ENCODE measurements at regions not wholly inside any gene's neighbourhood (a gene's known extent, or its start where the extent isn't known, plus 50 kb on each side); places are given as distances from the start of the nearest gene placed in this dataset.

DNA sequence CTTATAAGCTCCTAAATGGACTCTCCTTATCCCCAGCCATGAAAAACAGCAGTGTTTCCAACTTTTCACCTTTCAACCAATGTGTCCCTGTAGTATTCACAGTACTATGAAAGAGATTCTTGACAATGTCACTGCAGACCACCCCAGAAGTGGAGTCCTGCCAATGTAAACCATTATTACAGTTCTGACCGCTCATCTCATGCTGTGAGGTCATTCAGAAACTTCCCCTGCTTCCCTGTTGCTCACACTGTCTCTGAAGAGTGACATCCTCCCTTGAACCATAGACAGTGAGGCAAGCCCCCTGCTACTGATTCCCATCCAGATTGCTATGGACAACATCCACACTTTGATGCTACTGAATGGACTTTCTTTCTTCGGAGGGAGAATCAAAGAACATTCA is 1523.7 kb upstream of the ACVR2A start:
- no peak for DNase-seq

- DNase-seq, result no peak
Measured at GRCh38 chr2:146317959-146318358, 1526.9 kb upstream of the ACVR2A start.

DNA sequence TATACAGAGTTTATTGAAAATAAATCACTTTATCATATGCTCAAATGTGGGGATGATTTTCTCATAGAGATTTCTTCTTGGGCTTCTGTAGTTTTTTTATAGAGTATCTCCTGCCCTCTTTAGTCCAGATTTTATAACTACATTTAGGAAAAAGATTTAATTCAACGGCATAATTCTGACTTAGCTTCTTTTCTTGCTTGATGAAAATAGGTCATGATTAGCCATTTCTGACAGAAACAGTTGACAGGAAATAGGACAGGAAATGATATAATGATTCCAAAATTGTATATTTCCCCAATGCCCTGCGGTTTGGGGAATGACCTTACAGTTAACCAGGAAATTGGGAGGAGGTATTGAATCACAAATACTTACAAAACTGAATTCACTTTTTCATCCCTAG is 1531.9 kb upstream of the ACVR2A start:
- peak in 1 of 2 experiments; percentile 36 for DNase-seq

DNA sequence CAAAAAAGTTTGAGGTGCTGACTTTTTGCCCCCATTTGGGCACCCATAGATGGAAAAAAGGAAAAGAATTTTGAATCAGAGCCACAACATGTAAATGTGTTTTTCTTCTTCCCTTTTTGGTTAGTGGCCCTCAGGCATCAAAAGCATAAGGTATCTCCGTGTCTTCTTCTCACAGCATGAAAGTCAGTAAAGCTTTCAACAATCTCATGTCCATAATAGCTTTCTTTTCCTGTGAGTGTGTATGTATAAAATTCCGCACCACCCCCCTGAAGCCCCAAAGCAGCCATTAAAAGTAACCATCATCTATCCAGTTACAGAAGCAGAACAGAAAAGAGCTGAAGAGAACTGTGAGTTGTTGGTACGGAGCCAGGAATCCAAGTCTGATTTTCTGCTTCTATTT is 1539.7 kb upstream of the ACVR2A start:
- DNase-seq, result no peak

GRCh38 chr2:146301287-146301686 is 1543.5 kb upstream of the ACVR2A start:
- DNase-seq, result no peak

- DNase-seq, result no peak
Measured at GRCh38 chr2:146295080-146295670, 1549.7 kb upstream of the ACVR2A start.

- no peak for DNase-seq
Measured at GRCh38 chr2:146287281-146287680, 1557.5 kb upstream of the ACVR2A start.

DNA sequence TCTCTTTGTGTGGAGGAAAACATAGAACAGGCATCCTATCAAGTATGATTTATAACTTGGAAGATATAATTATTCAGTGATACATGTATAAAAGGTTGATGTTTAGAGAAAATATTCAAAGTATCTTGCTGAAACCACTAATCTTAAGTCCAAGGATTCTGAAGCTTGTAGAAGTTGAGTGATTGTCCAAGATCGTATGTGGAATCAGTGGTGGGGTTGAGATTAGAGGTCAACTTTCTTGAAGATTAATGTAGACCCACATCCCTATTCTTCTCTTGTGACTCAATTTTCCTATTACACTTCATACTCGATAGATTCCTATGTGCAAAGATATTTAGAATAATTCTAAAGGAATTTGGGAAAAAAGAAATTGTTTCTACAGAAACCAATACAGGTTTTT is 1565.9 kb upstream of the ACVR2A start:
- DNase-seq, result no peak

DNA sequence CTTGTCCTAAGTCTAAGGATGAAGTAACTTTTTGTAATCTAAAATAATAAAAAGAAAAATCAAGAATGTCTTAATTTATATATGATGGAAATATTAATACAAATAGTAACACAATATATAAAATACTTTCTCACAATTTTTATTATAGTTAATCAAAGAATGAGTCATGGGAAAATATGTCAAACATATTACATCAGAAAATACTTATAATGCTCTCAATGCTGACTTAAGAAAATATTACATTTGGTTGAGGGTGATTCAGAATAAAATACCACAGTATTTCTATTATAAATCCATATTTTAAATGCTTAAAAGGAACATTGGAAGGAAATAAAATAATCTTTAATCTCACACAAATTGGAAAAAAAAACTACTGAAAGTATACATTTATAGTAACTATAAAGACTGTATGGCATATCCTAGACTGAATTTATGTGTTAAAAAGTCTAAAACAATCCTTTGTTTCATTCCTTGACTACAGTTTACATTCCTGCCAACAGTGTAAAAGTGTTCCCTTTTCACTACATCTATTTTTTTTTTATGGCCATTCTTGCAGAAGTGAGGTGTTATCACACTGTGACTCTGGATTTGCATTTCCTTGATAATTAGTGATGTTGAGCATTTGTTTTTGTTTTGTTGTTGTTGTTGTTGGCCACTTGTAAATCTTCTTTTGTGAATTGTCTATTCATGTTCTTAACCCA is 1573.5 kb upstream of the ACVR2A start:
- DNase-seq, result no peak

GRCh38 chr2:146270618-146271017 is 1574.2 kb upstream of the ACVR2A start:
- DNase-seq, result no peak

GRCh38 chr2:146267093-146267492 is 1577.7 kb upstream of the ACVR2A start:
- no peak for DNase-seq

- no peak for DNase-seq
Measured at GRCh38 chr2:146265656-146266055, 1579.2 kb upstream of the ACVR2A start.

DNA sequence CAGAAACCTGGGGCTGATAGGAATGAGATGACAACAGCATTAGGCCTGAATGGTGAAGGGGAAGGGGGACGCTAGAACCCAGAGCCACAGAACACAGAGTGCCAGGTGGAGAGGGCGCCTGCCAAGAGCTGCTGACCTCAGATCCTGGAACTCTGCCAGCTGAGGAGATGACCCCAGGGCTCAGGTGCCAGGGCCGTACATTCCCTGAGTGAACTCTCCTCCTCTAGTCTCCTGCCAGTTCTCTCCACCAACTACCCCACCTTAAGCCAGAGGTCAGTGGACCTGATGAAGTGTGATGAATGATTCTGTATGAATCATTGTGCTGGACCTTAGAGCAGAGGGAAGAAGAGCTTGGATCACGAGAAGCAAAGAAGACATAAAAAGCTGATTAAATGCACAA is 1582.2 kb upstream of the ACVR2A start:
- no peak for DNase-seq

GRCh38 chr2:146260551-146260950 is 1584.3 kb upstream of the ACVR2A start:
- no peak for DNase-seq

GRCh38 chr2:146259816-146260215 is 1585.0 kb upstream of the ACVR2A start:
- no peak for DNase-seq

DNA sequence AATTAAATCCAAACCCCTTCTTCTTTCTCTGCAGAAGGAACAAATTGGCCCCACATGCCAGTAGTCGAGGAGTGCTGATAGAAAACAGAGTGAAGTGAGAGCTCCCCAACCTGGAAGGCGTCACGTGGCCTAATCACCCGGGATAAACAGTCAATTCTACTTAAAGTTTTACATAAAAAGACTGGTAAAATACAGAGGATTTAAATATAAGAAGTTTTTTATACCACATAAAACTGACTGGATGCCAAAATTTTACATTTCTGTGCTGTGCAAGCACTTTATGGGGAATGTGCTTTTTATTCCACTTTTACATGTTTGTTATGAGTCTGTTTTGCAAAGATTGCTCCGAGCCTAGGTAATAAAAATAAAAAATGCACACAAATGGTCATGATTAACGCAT is 1586.8 kb upstream of the ACVR2A start:
- DNase-seq, result no peak

- DNase-seq, result no peak
Measured at GRCh38 chr2:146252119-146252518, 1592.7 kb upstream of the ACVR2A start.

- DNase-seq, result no peak
Measured at GRCh38 chr2:146251328-146251727, 1593.5 kb upstream of the ACVR2A start.

- DNase-seq, result no peak
Measured at GRCh38 chr2:146246736-146247523, 1597.9 kb upstream of the ACVR2A start.

GRCh38 chr2:146246002-146246735 is 1598.7 kb upstream of the ACVR2A start:
- no peak for DNase-seq

DNA sequence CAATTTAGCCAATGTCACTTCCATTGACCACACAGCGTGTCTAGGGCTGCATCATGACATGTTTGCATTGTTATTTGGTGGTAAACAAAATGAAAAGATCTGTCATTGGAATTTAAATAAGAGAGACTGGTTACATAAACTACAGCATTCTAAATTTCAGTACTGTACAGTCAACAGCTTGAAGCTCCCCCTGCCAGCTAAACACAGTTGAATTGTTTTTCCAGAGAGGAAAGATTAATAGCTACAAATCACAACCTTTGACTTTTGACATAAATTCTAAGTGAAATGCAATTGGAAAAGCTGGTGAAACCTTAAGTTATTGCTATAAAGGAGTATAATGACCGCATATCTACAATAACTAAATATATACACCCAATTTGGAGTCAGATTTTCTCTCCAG is 1600.0 kb upstream of the ACVR2A start:
- no peak for DNase-seq

- DNase-seq, result no peak
Measured at GRCh38 chr2:146244131-146244530, 1600.7 kb upstream of the ACVR2A start.

- no peak for DNase-seq
Measured at GRCh38 chr2:146241023-146241422, 1603.8 kb upstream of the ACVR2A start.
